GM10248 (cell line): ENCODE measurements at regions not wholly inside any gene's neighbourhood (a gene's known extent, or its start where the extent isn't known, plus 50 kb on each side); places are given as distances from the start of the nearest gene placed in this dataset.

Experiments
- CTCF ChIA-PET: fragments of 300-600 bp; sonication (Branson Sonifier 250); formaldehyde crosslinking; extraction: SDS; loops from one replicate; lab custom pipeline; 2021; ENCODE audit warnings: antibody characterized with exemption; lab: Yijun Ruan, JAX
- POLR2A ChIA-PET: fragments of 350-650 bp; sonication (Branson Sonifier 250); formaldehyde crosslinking; extraction: SDS; loops from one replicate; lab custom pipeline; 2020; ENCODE audit warnings: antibody characterized with exemption; lab: Yijun Ruan, JAX
- DNase-seq: peaks from one replicate; pipeline ENCODE4 v3.0.0; 2012; ENCODE audit errors: extremely low spot score
- CTCF ChIP-seq: IDR thresholded peaks from 2 replicates; pipeline ENCODE4 v1.5.1; 2012; ENCODE audit warnings: mild to moderate bottlenecking, low read depth; ENCODE audit errors: extremely low read depth, missing control alignments, control extremely low read depth

- no peak for TF ChIP-seq CTCF
- no peak for DNase-seq
- POLR2A ChIA-PET, result no interaction called here
- CTCF ChIA-PET, result interaction anchor here (0.8 to 1.0 kb wide), 2 partner anchors 9 to 18 kb away, joined by 3 read pairs; no protein-coding TSS in a partner anchor
Observed at GRCh38 chr4:66899422-66900065, 645.8 kb downstream of the CENPC start.

- POLR2A ChIA-PET, result no interaction called here
- CTCF ChIA-PET, result no interaction called here
- TF ChIP-seq CTCF, result no peak
- DNase-seq, result no peak
Observed at GRCh38 chr4:66893807-66894206, 651.5 kb downstream of the CENPC start.

- no peak for TF ChIP-seq CTCF
- POLR2A ChIA-PET, result no interaction called here
- CTCF ChIA-PET, result no interaction called here
Observed at GRCh38 chr4:66887061-66887460, 658.2 kb downstream of the CENPC start.

GRCh38 chr4:66885501-66886165 is 659.7 kb downstream of the CENPC start:
- no peak for DNase-seq
- POLR2A ChIA-PET, result no interaction called here

More at GRCh38 chr4:66887061-66887460, 658.2 kb downstream of the CENPC start:
- DNase-seq, result no peak

GRCh38 chr4:66876946-66877345 is 668.4 kb downstream of the CENPC start:
- no peak for DNase-seq
- TF ChIP-seq CTCF, result no peak
- ChIA-PET CTCF (no interaction called here), POLR2A (no interaction called here)

More at GRCh38 chr4:66885501-66886165, 659.7 kb downstream of the CENPC start:
- CTCF ChIA-PET, result no interaction called here
- no peak for TF ChIP-seq CTCF

- CTCF ChIA-PET, result interaction anchor here (1.4 kb wide), 1 partner anchor 10 kb away, joined by 3 read pairs; no protein-coding TSS in a partner anchor
- no peak for TF ChIP-seq CTCF
- POLR2A ChIA-PET, result no interaction called here
- no peak for DNase-seq
Observed at GRCh38 chr4:66872661-66873060, 672.6 kb downstream of the CENPC start.
